K562 (cell line): ENCODE measurements at regions not wholly inside any gene's neighbourhood (a gene's known extent, or its start where the extent isn't known, plus 50 kb on each side); places are given as distances from the start of the nearest gene placed in this dataset.

ENCODE experiments used
- ATAC-seq: fragments of 200-7000 bp; cut with Tn5 transposase; 3 replicates; pipeline ENCODE4 v1.9.1; 2020; ENCODE audit warnings: moderate library complexity
- BruUV-seq: library from RNA; stranded (reverse); fragments of 400-500 nt; replicated peaks from 2 replicates; lab custom pipeline; 2021; lab: Mats Ljungman, UMichigan
- CTCF ChIA-PET: fragments of 300-600 bp; formaldehyde crosslinking; extraction: SDS; loops from one replicate; lab custom pipeline; 2021; ENCODE audit warnings: low intra/inter-chr PET ratio; lab: Yijun Ruan, JAX
- POLR2A ChIA-PET: fragments of 300-600, 350-650 bp; sonication (Branson Sonifier 250); formaldehyde crosslinking; extraction: SDS; loops from one replicate; lab custom pipeline; 2021; ENCODE audit warnings: antibody characterized with exemption, inconsistent platforms; lab: Yijun Ruan, JAX
- DNase-seq, 4 experiments: peaks; one replicate each; pipeline versions ENCODE4 v3.0.0 to v3.0.0-alpha.2; 2011 to 2018; ENCODE audit warnings: low spot score in 3 of 4, mixed read lengths in 3 of 4; ENCODE audit errors: extremely low read depth in 1 of 4
- FAIRE-seq: peaks from 2 replicates; lab custom pipeline; 2011; peaks lifted over from hg19 to GRCh38; lab: Jason Lieb, UNC
- H2AFZ ChIP-seq: 2 replicates; pipeline ENCODE4 v1.6.0; 2011; ENCODE audit warnings: low read depth, low read length, control low read depth, inconsistent platforms
- H3K27ac ChIP-seq: fragments of 200-600 bp; 3 replicates; pipeline ENCODE4 v1.8.0; 2011; ENCODE audit warnings: low read depth, mild to moderate bottlenecking, control low read depth, inconsistent platforms, low read length, moderate library complexity, mixed read lengths; ENCODE audit errors: extremely low read depth
- H3K27me3 ChIP-seq, 2 experiments: fragments of 300-600 bp in 1 of 2; 2 replicates in 1 of 2; 3 replicates in 1 of 2; pipeline versions ENCODE4 v1.6.0 to v1.8.0; 2011; ENCODE audit warnings: inconsistent platforms in 2 of 2, low read length in 2 of 2, mild to moderate bottlenecking in 1 of 2, mixed read lengths in 1 of 2, moderate library complexity in 1 of 2; ENCODE audit not compliant: control insufficient read depth in 2 of 2, insufficient read depth in 2 of 2
- H3K36me3 ChIP-seq: fragments of 300-600 bp; 3 replicates; pipeline ENCODE4 v1.8.0; 2011; ENCODE audit warnings: mild to moderate bottlenecking, low read length, inconsistent platforms; ENCODE audit not compliant: control insufficient read depth, insufficient read depth
- H3K4me1 ChIP-seq, 2 experiments: fragments of 200-600 bp in 1 of 2; replicated peaks in 1 of 2; 2 replicates in 1 of 2; 3 replicates in 1 of 2; pipeline versions ENCODE4 v1.5.1 to v1.8.0; 2011; ENCODE audit warnings: inconsistent platforms in 2 of 2, low read length in 2 of 2, mild to moderate bottlenecking in 1 of 2, mixed read lengths in 1 of 2, moderate library complexity in 1 of 2; ENCODE audit not compliant: control insufficient read depth in 2 of 2, insufficient read depth in 2 of 2
- H3K4me2 ChIP-seq: 2 replicates; pipeline ENCODE4 v1.6.1; 2011; ENCODE audit warnings: low read length, control low read depth, inconsistent platforms, mixed read lengths; ENCODE audit not compliant: insufficient read depth
- H3K4me3 ChIP-seq: fragments of 200-600 bp; sonication (generic), shearing (Covaris generic); 2 replicates; pipeline ENCODE4 v1.5.1; 2016; ENCODE audit warnings: control low read depth, inconsistent platforms
- H3K79me2 ChIP-seq: fragments of 200-600 bp; 3 replicates; pipeline ENCODE4 v1.8.0; 2011; ENCODE audit warnings: low read length, inconsistent platforms; ENCODE audit not compliant: control insufficient read depth, insufficient read depth
- H3K9ac ChIP-seq, 2 experiments: 2 replicates each; pipeline versions ENCODE4 v1.6.0 to v1.6.1; 2011; ENCODE audit warnings: low read depth in 2 of 2, low read length in 2 of 2, control low read depth in 1 of 2, inconsistent platforms in 1 of 2, mild to moderate bottlenecking in 1 of 2, mixed read lengths in 1 of 2; ENCODE audit not compliant: insufficient read depth in 1 of 2
- H3K9me1 ChIP-seq: one replicate; pipeline ENCODE4 v1.6.0; 2011; ENCODE audit warnings: inconsistent platforms, mild to moderate bottlenecking, low read length, moderate library complexity; ENCODE audit not compliant: control insufficient read depth, insufficient read depth
- H3K9me3 ChIP-seq: replicated peaks from 2 replicates; pipeline ENCODE4 v1.5.1; 2011; ENCODE audit warnings: low read depth, low read length, inconsistent platforms; ENCODE audit not compliant: control insufficient read depth, insufficient read depth
- H4K20me1 ChIP-seq: replicated peaks from 2 replicates; pipeline ENCODE4 v1.6.1; 2011; ENCODE audit warnings: low read length, inconsistent platforms, mixed read lengths; ENCODE audit not compliant: control insufficient read depth, insufficient read depth
- BMI1 ChIP-seq: fragments of 150-350 bp; IDR thresholded peaks from 2 replicates; pipeline ENCODE4 v1.6.1; 2014; ENCODE audit warnings: low read length
- CBX2 ChIP-seq: fragments of 200-600 bp; sonication (generic); IDR thresholded peaks from one replicate; pipeline ENCODE4 v1.6.1; 2012; ENCODE audit warnings: mild to moderate bottlenecking, low read length, inconsistent platforms; ENCODE audit not compliant: insufficient read depth, poor library complexity, severe bottlenecking
- COPS2 ChIP-seq: fragments of 450-650 bp; conservative IDR thresholded peaks from 2 replicates; pipeline ENCODE4 v1.6.1; 2016; ENCODE audit warnings: mild to moderate bottlenecking, moderate library complexity
- FOXJ3 ChIP-seq: sonication (generic); formaldehyde crosslinking; IDR thresholded peaks from 2 replicates; pipeline ENCODE4 v1.4.0; 2020; ENCODE audit warnings: mild to moderate bottlenecking, missing genetic modification reagents
- MAZ ChIP-seq, 2 experiments: fragments of 450-650 bp in 1 of 2; sonication (generic) in 1 of 2; formaldehyde crosslinking; IDR thresholded peaks in 1 of 2; conservative IDR thresholded peaks in 1 of 2; 2 replicates each; pipeline versions ENCODE4 v1.4.0 to v1.5.0; 2020; ENCODE audit warnings: mild to moderate bottlenecking in 1 of 2, missing genetic modification reagents in 1 of 2
- MEF2A ChIP-seq: IDR thresholded peaks from 2 replicates; pipeline ENCODE4 v1.6.1; 2011; ENCODE audit warnings: low read depth, mild to moderate bottlenecking, low read length, moderate library complexity; ENCODE audit not compliant: control insufficient read depth
- MTA3 ChIP-seq: fragments of 450-650 bp; formaldehyde crosslinking; IDR thresholded peaks from 2 replicates; pipeline ENCODE4 v1.6.1; 2017; ENCODE audit warnings: mild to moderate bottlenecking, borderline replicate concordance
- NR2C2 ChIP-seq, 2 experiments: fragments of 200-800 bp in 1 of 2; sonication (Bioruptor generic) in 1 of 2; sonication (generic) in 1 of 2; formaldehyde crosslinking in 1 of 2; IDR thresholded peaks; 2 replicates each; pipeline versions ENCODE4 v1.6.1 to v1.8.0; 2016 to 2022; ENCODE audit warnings: mild to moderate bottlenecking in 1 of 2, missing compliant biosample characterization in 1 of 2, missing genetic modification characterization in 1 of 2, missing genetic modification reagents in 1 of 2
- POLR2AphosphoS5 ChIP-seq: IDR thresholded peaks from 2 replicates; pipeline ENCODE4 v1.6.1; 2011; ENCODE audit warnings: mild to moderate bottlenecking, low read depth, low read length, moderate library complexity; ENCODE audit not compliant: control insufficient read depth, insufficient read depth
- SREBF1 ChIP-seq: fragments of 150-350 bp; IDR thresholded peaks from 2 replicates; pipeline ENCODE4 v1.6.1; 2014; ENCODE audit warnings: antibody characterized with exemption, low read depth, low read length, borderline replicate concordance
- ZBTB1 ChIP-seq: sonication (generic); formaldehyde crosslinking; IDR thresholded peaks from 2 replicates; pipeline ENCODE4 v1.8.1; 2023; ENCODE audit warnings: missing genetic modification reagents, low read depth, mild to moderate bottlenecking, borderline replicate concordance
- ZFP1 ChIP-seq: fragments of 450-650 bp; formaldehyde crosslinking; IDR thresholded peaks from 2 replicates; pipeline ENCODE4 v1.4.0; 2020; ENCODE audit warnings: mild to moderate bottlenecking, mixed read lengths
- ZNF384 ChIP-seq: IDR thresholded peaks from 2 replicates; pipeline ENCODE4 v1.6.1; 2012; ENCODE audit warnings: low read depth, low read length, improper control_type of control experiment
- WGBS: fragments of 100-300 bp; shearing (Covaris generic); methylation state at CpG from one replicate; pipeline ENCODE4 v1.1.6; 2016; ENCODE audit warnings: low coverage, mixed read lengths; ENCODE audit not compliant: insufficient coverage; ENCODE audit errors: missing lambda C conversion rate; 5-methylcytosine and 5-hydroxymethylcytosine counted together
- in situ Hi-C: fragments of 300-500 bp; cut with MboI; formaldehyde crosslinking; loops from 4 replicates; pipeline ENCODE4 v1.15.0; 2018; ENCODE audit warnings: inconsistent platforms, mixed read lengths
- intact Hi-C: fragments of 100-400 bp; cut with micrococcal nuclease; formaldehyde crosslinking; loops from 2 replicates; pipeline ENCODE4 v1.14.2; 2022
- TF ChIP-seq, protein P1 (sequence below): fragments of 250-450 bp; sonication (Bioruptor Pico); IDR thresholded peaks from 2 replicates; pipeline ENCODE4 v1.8.0; 2021; ENCODE audit warnings: moderate library complexity, mild to moderate bottlenecking, inconsistent platforms
- TF ChIP-seq, protein P2 (sequence below): fragments of 450-650 bp; IDR thresholded peaks from 2 replicates; pipeline ENCODE4 v1.7.1; 2018; ENCODE audit warnings: mild to moderate bottlenecking, low read depth; ENCODE audit not compliant: partially characterized antibody
- TF ChIP-seq, protein P3 (sequence below): sonication (generic); formaldehyde crosslinking; IDR thresholded peaks from 2 replicates; pipeline ENCODE4 v1.8.0; 2022; ENCODE audit warnings: mild to moderate bottlenecking, missing genetic modification reagents

GRCh38 chr10:107623292-107623691, 458.8 kb upstream of the SORCS1 start:
- no peak overlapping the region for H3K4me2 ChIP-seq
- H3K9me1 ChIP-seq = no peaks in the 10 kb centered on the region
- intact Hi-C loops = no loop called here
- H3K9ac ChIP-seq = no peak overlapping the region
- in situ Hi-C loops = no loop called here
- CTCF ChIA-PET = no interaction called here
- no peak for TF ChIP-seq ZFP1 (CRISPR knock-in tag)
- TF ChIP-seq ZBTB1 = no peak
- TF ChIP-seq NR2C2 (CRISPR knock-in tag; IDR thresholded peaks at IDR 0.05) = no peak
- TF ChIP-seq NR2C2 (tag; IDR thresholded peaks at IDR 0.05) = no peak
- TF ChIP-seq SREBF1 = no peak
- no peak for TF ChIP-seq CBX2
- TF ChIP-seq COPS2 = no peak
- TF ChIP-seq, protein P1, sequence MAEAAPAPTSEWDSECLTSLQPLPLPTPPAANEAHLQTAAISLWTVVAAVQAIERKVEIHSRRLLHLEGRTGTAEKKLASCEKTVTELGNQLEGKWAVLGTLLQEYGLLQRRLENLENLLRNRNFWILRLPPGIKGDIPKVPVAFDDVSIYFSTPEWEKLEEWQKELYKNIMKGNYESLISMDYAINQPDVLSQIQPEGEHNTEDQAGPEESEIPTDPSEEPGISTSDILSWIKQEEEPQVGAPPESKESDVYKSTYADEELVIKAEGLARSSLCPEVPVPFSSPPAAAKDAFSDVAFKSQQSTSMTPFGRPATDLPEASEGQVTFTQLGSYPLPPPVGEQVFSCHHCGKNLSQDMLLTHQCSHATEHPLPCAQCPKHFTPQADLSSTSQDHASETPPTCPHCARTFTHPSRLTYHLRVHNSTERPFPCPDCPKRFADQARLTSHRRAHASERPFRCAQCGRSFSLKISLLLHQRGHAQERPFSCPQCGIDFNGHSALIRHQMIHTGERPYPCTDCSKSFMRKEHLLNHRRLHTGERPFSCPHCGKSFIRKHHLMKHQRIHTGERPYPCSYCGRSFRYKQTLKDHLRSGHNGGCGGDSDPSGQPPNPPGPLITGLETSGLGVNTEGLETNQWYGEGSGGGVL (CRISPR knock-in tag) = no peak
- TF ChIP-seq, protein P2, sequence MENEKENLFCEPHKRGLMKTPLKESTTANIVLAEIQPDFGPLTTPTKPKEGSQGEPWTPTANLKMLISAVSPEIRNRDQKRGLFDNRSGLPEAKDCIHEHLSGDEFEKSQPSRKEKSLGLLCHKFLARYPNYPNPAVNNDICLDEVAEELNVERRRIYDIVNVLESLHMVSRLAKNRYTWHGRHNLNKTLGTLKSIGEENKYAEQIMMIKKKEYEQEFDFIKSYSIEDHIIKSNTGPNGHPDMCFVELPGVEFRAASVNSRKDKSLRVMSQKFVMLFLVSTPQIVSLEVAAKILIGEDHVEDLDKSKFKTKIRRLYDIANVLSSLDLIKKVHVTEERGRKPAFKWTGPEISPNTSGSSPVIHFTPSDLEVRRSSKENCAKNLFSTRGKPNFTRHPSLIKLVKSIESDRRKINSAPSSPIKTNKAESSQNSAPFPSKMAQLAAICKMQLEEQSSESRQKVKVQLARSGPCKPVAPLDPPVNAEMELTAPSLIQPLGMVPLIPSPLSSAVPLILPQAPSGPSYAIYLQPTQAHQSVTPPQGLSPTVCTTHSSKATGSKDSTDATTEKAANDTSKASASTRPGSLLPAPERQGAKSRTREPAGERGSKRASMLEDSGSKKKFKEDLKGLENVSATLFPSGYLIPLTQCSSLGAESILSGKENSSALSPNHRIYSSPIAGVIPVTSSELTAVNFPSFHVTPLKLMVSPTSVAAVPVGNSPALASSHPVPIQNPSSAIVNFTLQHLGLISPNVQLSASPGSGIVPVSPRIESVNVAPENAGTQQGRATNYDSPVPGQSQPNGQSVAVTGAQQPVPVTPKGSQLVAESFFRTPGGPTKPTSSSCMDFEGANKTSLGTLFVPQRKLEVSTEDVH = no peak
- TF ChIP-seq, protein P3, sequence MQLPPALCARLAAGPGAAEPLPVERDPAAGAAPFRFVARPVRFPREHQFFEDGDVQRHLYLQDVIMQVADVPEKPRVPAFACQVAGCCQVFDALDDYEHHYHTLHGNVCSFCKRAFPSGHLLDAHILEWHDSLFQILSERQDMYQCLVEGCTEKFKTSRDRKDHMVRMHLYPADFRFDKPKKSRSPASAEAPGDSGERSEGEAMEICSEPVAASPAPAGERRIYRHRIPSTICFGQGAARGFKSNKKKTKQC (CRISPR knock-in tag) = no peak
- no peak for TF ChIP-seq POLR2AphosphoS5
- TF ChIP-seq BMI1 = no peak
- no peak for TF ChIP-seq FOXJ3
- no peak for TF ChIP-seq MEF2A
- no peak for TF ChIP-seq MAZ (CRISPR knock-in tag; conservative IDR thresholded peaks at IDR 0.05 in 1 of 2, IDR thresholded peaks at IDR 0.05 in 1 of 2)
- no peak for TF ChIP-seq MTA3
- TF ChIP-seq ZNF384 = no peak
- no peak overlapping the region for H2AFZ ChIP-seq
- FAIRE-seq = no peak
- no peak for ATAC-seq
- H3K4me1 ChIP-seq = no peaks in the 10 kb centered on the region
- H3K27ac ChIP-seq = no peak overlapping the region
- no peaks in the 10 kb centered on the region for H3K27me3 ChIP-seq
- POLR2A ChIA-PET = no interaction called here
- 0% methylated on average over 2 of the region's 3 CpGs for WGBS
- no peaks in the 10 kb centered on the region for H3K36me3 ChIP-seq
- no peaks in the 10 kb centered on the region for H3K9me3 ChIP-seq
- no peak overlapping the region for H3K4me3 ChIP-seq
- no TSS peak for BruUV-seq
- DNase-seq = no peak
- no peaks in the 10 kb centered on the region for H4K20me1 ChIP-seq
- H3K79me2 ChIP-seq = no peaks in the 10 kb centered on the region
